HG03039 (cell line): ENCODE measurements at regions not wholly inside any gene's neighbourhood (a gene's known extent, or its start where the extent isn't known, plus 50 kb on each side); places are given as distances from the start of the nearest gene placed in this dataset.

Experiments used
- ATAC-seq: cut with Tn5 transposase; IDR thresholded peaks from one replicate; pipeline ENCODE4 v1.9.1; 2021; ENCODE audit warnings: mild to moderate bottlenecking, moderate library complexity; ENCODE audit not compliant: unreplicated experiment

DNA sequence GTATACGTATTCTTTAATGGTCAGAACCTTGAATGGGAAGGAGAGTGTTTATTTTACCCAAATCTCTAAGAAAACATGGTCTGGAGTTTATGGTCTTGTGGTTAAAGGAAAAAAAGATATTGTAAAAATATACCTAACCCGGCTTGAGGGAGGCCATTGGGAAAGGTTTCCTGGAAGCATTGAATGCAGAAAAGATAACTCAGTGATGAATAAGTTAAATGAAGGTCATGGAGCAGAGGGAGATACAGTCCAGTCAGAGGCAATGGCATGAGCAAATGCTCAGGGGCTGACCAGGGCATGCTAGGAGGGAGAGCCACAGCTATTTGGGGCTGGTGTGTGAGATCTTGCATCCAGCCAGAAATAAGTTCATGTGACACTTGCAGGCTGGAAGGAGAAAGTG, 430.4 kb upstream of the CDH5 start:
- ATAC-seq = no peak

DNA sequence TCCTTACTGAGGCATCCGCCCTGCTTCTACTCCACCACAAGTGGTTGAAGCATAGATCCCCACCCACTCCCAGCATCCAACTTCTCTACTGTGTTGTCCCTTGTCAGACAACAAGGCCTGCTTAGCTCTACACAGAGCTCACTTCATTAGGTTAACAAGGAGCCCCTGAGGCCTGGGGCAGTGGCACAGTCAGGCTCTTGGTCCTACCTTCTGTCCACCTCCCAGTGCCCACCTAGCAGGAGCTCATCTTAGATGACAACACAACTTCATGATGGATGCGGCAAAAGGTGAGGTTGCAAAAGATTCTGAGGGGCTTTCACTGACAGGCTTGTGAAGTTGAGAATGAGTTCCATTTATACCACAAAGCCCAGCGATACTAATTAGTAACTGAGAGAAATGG, 432.0 kb upstream of the CDH5 start:
- no peak for ATAC-seq

DNA sequence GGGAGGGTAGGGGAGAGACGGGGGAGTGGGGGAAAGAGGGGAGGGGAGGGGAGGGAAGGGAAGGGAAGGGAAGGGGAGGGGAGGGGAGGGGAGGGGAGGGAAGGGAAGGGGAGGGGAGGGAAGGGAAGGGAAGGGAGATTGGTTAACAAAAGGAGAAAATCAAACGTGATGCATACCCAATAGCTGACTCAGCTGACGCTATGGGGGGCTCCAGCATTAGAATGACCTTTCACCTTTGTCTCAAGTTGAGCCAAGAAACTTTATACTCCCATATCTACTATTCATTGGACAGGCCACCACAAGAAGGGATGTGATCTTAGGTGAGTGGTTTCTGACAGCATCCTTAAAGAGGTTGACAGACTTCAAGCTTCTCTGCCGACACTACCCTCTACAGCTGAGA, 432.8 kb upstream of the CDH5 start:
- ATAC-seq = no peak

DNA sequence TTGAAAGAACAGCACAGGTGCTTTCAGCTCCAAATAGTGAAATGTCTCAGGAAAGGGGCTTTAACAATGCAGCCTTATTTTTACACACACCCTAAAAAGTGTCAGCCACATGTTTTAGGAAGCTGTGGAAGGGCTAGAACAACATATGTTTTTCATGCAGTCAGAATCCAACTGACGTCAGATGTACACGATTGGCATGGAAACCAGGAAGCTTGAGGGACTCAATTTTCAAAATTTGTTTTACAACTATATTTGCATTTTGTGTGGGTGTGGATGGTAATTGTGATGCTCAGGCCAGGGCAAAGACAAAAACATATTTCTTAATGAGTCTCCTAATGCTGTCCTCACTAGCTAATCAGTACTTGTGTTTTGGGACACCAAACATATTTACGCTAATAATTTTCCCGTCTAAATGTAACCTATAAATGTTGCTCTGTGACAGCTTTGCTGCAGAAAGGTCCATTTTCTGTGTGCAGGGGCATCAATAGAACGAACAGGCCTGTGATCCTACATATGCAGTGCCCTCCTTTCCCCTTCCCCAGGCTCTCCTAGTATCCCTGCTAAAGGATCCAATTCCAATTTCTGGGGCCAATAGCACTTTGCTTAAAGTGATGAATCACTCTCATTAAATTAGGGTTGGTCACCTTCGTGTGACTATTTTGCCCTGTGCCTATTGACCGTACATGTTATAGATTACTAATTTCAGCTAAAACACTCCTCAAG, 434.0 kb upstream of the CDH5 start:
- no peak for ATAC-seq

GRCh38 chr16:65922923-65923322, 443.6 kb upstream of the CDH5 start:
- ATAC-seq = no peak

DNA sequence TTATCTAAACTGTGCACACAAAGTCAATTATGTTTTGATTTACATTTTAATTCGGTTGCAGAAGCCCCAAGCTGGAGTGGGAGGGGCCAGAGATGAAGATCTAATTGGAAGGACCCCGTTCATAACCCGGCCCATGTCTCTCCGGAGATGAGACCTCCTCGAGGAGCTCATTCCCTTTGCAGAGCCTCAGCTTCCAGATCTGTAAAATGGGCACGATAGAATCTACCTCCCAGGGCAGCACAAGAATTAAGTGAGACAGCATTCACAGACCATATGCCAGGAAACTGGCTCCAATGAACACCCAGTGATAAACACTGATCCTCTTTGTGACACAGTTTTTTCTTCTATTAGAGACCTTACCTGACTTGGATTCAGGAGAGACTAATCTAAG, 446.5 kb upstream of the CDH5 start:
- no peak for ATAC-seq

DNA sequence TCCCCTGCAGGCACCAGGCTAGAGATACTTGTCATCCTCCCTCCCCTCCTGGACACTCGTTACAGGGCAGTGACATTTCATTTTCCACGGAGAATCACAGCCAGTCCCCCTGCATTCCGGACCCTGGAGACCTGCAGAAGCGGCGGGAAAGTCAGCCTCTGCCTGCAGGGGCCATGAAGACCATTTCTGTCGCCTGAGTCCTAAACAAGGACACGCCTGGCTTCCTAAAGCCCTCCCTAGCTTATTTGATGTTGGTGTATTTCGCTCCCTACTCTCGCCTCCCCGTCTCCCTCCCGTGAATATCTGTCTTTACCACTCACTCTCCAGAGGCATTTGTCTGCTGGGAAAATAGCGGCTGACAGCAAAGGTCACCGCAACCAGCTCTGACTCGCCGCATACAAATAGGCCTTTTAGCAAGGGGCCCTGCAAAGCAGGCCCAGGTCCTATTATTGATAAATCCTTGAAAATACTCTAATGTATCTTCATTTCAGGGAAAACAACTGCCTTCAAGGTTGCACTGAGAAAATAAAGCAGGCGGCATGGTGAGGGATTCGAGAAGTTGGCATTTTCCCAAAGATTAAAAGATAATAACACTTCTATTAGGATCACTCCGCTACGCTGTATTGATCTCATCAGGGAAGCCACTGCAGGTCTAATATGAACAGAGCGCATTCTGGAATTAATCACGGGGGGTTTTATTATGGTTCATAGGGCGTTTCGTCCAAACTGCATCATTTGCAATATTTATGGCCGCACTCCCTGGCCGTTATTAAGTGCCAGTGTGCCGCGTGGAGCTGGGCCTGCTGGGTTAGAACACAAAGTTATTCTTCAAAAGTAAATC, 447.1 kb upstream of the CDH5 start:
- ATAC-seq = no peak

DNA sequence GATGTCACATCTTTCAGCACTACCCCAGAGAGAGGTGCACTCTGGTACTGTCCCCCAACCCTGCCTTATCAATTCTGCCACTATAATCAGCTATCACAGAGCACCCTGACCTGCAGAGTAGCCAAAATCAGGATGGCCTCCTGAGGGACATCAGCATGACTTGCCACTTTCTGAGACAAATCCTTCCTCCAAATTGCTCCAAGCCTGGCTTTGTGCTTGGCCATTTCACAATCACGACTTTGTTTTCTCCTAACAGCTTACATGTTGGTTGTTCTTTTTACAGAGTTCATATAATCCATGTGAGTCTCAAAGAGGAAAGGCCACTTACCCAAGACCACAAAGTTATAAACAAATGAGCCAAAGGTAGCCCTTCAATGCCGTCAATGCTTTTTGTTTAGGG, 449.0 kb upstream of the CDH5 start:
- ATAC-seq = no peak

GRCh38 chr16:65916995-65917394, 449.5 kb upstream of the CDH5 start:
- no peak for ATAC-seq

GRCh38 chr16:65910291-65910690, 456.2 kb upstream of the CDH5 start:
- ATAC-seq = no peak

- ATAC-seq = no peak
These were observed 457.0 kb upstream of the CDH5 start for GRCh38 chr16:65909310-65910050.

GRCh38 chr16:65908568-65908967, 457.9 kb upstream of the CDH5 start:
- ATAC-seq = no peak

DNA sequence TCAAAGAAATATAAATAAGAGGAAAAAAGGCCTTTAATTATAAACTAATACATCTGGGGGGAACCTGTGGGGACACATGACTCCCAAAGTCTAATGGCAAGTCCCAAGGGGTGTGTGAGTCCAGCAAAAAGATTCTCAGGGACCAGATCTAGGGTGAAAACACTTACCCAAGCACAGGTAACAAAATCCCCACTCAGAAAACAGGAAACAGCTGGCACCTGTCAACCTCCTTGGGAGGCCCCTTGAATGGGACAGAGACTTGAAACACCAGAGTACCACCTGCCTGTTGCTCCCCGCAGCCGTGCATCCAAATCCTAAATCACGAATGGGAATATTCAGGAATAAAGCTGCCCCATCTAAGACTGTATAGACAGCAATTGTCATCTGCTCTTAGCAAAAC, 461.2 kb upstream of the CDH5 start:
- no peak for ATAC-seq

GRCh38 chr16:65896448-65897153, 469.9 kb upstream of the CDH5 start:
- no peak for ATAC-seq

DNA sequence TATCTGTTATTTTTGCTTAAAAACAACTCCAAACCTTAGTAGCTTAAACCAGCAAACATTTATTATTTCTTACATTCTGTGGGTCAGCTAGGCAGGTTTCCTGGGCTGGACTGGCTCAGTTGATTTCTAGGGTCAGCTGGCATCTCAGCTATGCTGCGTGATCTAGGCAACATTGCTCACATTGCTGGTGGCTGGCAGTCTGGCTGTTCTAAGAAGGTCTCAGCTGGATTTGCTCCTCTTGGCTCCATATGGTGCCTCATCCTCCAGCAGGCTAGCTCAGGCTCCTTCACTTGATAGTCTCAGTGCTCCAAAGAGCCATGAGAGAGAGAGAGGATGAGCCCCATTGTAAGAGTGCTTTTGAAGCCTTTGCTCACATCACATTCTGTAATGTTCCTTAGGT, 470.6 kb upstream of the CDH5 start:
- ATAC-seq = no peak

DNA sequence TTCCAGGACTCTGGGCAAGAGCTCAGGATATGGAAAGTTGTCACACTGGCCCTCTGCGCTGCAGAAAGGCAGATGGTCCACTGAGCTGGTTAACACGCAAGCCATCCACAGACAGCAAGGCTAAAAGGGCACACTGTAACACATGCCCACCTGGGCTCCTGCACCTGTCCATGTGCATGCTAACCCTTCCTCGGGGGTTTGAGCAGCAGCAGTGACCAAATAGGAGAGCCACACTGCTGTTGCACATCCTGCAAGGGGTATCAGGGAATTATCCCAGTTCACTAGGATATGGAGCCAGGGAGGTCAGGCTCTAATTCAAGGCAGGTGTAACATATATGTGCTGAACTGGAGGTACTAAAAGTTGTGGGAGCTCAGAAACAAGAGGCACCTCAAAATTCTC, 471.0 kb upstream of the CDH5 start:
- no peak for ATAC-seq

DNA sequence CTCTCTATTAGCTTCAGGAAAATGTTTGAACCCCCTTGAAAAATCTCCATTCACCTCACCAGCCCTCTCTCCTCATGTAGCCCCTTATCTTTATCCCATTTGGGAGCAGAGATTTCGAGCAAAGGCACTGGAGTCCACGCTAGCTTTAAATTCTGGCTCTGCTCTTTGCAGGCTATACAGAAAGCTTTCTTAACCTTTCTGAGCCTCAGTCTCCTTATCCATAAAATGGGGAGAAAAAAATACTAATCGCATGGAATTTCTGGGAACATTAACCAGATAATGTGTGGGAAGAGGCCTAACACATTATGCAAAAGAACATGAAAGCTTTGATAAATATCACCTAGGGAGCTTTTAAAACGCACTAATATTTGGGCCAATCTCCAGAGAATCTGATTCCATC, 476.3 kb upstream of the CDH5 start:
- ATAC-seq = no peak

DNA sequence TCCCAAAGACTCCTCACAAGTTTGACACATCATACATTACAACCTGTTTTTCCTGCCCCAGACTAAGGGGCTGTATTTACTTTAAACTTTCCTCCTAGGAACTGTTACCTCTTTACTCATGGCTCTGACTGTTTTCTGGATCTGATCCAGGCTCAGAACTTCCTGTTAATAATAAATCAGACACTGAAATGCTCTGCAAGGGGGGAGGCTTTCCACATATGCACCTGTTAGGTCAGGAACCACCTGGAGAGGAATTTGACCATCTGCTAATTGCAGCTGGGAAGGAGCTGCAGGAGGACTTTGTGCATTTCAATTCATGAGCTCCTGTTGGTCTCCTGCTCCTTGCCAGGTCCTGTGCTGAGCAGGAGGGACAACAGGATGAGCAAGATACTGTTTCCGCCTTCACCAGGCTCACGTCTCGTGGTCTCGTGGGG, 476.9 kb upstream of the CDH5 start:
- ATAC-seq = no peak

- ATAC-seq = no peak
These were observed 478.3 kb upstream of the CDH5 start for GRCh38 chr16:65888201-65888600.

GRCh38 chr16:65884018-65884417, 482.5 kb upstream of the CDH5 start:
- no peak for ATAC-seq

- ATAC-seq = no peak
These were observed 488.1 kb upstream of the CDH5 start for GRCh38 chr16:65878347-65878746.
